HG03460 (cell line): ENCODE measurements at regions not wholly inside any gene's neighbourhood (a gene's known extent, or its start where the extent isn't known, plus 50 kb on each side); places are given as distances from the start of the nearest gene placed in this dataset.

Experiments used
- ATAC-seq: cut with Tn5 transposase; IDR thresholded peaks from one replicate; pipeline ENCODE4 v1.9.1; 2021; ENCODE audit not compliant: unreplicated experiment

DNA sequence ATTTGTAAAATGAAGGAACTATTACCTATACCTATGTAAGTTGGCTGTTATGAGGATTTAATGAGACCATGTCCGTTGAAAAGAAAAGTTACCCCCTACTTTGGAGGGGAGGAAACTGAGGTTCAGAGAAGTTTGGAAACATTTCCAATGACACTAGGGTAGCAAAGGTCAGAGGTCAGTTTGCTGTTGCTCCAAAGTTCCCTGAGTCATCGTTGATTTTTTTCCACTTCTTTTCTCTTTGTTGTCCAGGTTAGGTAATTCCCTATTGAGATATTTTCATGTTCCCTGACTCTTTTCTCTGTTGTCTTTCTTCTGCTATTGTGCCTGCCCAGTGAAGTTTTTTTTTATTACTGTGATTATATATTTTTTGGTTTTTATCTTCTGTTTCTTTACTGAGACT is 213.8 kb upstream of the C1orf174 start:
- ATAC-seq: no peak

DNA sequence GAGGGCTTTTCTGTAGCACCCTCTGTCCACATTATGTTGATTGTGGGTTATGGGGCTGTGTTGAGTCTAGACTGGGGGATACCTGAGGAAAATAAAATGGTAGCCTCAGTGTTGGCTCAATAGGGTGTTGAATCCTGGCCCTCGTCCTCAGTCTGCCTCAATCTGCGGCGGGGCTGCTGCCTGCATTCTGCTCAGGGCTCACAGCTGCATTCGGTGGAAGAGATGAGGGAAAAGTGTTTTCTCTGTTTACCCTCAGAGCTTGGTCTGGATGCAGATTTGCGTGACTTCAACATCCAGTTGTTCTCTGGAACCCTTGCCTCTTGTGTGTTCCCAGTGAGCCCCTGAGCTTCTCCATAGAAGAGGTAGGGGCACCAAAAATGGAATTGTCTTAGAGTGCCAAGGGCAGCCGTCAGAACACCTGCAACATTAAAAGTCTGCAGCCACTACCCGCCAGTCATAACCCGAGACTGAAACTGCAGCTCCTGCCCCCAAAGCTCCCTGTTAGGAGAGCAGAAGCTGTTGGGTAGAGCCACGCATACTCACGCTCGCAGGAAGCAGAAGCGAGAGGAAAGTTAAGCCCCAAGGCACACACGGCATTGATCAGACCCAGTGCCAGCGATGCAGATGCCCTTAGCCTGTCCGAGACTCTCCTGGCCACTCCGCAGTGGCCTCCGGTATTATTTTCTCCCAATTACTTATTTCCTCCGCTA is 215.3 kb upstream of the C1orf174 start:
- ATAC-seq: no peak

DNA sequence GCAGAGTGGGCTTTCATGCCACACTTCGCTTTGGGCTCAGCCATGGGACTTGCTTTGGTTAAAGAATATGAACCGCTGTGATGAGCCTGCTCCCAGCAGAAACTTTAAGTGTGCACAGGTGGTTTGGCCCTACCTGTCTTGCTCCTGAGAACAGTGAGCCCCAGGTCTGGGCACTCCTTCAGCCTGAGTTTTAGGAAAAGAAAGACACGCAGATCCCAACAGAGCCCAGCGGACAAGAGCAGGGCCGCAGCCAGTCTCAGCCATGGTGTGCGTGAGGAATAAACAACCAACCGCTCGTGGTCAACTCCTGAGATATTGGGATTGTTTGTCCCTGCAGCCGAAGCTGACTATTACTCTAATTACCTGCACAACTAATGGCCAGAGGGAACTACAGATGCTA is 217.1 kb upstream of the C1orf174 start:
- ATAC-seq: no peak

DNA sequence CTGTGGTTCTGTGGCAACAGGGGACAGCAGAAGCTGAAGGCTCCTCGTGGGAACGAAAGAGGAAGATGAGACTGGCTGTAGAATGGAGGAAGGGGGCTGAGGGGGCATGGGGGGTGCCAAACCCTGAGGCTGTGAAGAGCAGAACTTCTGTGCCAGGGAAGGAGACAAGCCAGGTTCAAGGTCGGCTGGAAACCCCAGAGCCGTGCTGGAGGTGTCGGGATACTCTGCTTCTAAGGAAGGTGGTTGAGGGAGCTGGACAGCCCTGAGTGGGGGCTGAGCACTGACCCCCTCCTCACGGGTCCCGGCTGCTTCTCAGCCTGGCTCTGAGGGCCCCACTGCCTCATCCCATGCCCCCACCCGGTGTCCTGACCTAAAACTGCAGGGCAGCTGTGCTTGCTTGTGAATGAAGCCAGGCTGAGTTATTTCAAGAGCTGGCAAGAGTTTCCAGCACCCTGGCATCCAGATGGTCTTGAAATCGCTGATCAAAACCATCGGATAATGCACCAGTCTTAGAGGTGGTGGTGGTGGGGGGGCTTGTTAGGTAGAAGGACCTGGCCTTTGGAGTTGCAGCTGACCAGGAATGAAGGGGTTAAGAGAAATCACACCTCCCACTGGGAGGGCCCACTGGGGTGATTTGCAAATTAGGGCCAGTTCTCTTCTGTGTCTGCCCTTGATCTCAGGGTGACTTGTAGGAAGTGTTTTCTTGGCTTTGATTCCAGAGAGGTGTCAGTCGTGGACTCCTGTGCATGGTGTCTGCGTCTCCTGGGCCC is 218.9 kb upstream of the C1orf174 start:
- ATAC-seq: no peak

DNA sequence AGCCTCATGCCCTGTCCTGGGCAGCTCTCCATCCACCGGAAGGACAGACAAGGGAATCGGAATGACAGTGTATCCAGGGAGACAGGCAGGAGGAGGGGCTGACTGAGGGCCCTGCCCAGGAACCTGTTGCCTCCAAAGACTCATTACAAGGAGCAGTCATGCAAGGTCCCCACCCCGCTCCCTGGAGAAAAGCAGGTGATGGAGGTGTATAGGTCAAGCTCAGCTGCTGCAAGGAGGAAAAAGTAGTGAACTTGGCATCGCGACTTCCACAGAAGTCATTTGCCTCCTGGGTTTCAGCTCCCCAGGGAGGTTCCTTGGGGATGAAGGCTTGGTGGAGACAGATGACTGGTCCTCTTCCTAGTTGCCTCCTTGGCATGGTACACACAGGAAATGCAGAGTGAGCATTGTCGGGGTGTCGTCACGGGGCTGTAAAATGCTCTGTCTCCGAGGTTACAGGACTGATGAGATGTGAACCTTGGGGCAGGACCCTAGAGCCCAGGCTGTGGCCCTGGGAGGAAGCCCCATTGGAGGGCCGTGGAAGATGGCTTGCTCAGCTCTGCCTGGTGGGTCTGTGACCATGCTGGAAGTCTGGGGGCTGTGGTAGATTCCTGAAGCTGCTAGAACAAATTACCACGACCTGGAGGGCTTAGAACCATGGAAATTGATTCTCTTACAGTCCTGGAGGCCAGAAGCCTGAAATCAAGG is 219.6 kb upstream of the C1orf174 start:
- no peak for ATAC-seq

DNA sequence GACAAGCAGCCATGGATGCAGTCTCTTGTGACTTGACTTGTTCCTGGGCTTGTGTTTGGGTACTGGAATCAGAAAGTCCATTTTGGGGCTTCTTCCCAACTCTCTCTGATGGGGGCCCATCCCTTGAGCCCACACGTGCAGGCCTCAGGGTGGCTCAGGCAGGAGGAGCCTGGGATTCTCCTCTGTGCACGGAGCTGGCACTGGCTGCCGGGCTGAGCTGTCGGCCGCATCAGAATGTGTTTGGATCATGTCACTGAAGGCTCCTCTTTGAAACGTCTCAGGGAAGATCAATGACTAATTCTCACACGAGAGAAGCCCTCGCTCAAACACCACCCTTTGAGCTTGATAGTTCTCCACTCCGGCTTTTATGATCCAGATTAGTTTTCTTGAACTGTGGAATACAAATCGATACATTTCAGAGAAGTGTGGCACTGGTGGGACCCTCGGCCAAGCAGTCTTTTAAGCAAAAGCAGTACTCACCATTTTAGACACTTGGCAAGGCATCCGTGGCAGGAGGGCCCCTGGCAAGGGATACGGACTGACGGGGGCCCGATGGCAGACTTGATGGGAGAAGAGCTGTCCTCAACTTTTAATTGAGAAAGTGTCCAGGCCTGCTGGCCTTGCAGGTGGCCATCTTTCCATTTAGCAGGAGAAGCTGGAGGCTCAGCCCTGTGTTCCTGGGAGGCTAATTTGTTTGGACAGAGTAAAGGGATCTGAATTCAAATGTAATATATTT is 220.7 kb upstream of the C1orf174 start:
- no peak for ATAC-seq

DNA sequence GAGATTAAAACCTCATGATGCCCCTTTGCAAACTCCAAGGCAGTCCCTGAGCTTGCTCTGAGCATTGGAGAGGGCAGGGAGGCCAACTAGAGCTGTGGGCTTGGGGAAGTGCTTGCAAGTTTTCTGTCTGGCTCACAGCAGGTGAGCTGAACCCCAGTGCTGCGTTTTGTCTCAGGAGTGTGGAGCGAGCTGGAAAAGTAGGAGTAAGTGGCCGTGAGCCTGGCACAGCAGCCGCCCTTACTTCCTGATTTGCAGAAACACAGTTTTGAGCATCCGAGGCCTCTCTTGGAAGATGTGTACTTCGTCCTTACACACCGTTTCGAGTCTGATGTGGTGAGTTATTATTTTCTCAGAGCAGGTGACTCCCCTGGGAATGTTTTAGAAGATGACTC is 221.2 kb upstream of the C1orf174 start:
- ATAC-seq: no peak

DNA sequence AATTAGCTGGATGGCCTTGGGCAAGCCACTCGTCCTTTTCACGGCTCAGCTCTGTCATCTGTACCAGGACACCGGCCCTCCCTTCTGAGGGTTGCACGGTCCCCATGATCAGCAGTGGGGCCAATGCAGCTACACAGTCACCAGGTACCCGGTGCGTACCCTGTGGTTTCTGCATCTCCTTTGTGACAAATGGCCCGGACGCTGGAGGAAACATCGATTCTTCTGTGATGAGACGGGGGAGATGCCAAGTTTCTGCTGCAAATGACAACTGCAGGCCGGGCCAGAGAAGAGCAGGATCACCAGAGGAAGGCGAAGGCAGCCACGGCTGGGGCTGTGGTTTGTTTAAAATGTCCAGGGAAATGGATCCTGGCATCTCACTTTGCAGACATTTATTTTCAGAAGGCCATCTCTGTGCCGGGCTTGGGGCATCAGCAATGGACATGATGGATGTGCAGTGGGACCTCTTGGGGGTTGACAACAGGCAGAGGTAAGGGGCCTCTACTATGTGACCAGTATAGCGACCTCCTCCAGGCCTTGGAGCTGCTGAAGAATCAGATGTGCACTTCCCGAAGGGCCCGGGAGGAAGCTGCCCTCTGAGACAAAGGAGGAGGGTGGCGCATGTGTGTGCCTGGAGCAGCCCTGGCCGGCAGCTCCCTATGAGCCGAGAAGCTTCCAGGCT is 221.9 kb upstream of the C1orf174 start:
- ATAC-seq: no peak

DNA sequence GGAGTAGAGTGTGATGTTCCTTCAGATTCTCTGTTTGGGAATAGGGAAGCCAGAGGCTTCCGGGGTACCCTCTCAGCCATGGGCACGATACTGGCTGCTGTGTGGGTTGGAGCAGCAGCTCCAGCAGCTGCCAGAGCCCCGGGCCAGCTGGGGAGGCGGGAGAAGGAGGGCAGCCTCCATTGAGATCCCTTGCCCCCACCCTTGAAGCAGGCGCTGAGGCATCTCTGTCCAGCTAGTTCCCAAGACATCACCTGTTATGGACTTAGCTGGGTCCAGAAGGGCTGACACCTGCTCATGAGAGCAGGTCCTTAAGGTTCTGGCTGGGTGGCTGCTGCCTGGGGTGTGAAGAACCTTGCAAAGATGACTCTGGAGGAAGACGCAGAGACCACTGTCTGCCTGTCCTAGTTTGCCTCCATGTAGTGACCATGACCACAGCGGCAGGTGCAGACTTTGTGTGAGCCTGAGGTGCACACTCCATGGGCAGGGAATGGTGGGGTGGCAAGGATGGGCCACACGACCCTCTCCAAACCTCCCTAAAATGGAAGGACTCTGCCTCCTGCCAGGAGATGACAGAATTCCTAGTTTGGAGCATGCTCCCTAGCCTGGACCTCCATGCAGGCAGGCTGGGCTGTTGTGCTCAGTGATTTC is 222.6 kb upstream of the C1orf174 start:
- no peak for ATAC-seq

DNA sequence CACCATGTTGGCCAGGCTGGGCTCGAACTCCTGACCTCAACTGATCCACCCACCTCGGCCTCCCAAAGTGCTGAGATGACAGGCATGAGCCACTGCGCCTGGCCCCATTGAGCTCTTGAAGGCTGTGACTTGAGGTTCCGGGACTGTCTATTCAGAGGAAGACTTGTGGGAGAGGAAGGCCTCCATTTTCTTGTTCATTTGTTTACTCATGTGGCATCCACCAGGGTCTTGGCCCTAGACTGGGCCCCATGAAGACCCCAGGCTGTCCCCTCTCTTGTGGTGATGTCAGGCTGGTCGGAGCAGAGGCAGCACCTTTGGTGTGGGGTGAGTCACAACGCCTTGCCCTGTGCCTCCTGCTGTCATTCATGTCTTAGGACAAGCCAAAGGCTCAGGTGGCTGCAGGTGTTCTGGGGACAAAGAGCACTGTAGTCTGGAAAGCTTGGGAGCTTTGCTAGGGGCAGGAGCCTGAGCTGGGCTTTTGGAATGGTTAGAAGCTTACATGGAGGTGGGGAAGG is 224.6 kb upstream of the C1orf174 start:
- ATAC-seq: no peak

DNA sequence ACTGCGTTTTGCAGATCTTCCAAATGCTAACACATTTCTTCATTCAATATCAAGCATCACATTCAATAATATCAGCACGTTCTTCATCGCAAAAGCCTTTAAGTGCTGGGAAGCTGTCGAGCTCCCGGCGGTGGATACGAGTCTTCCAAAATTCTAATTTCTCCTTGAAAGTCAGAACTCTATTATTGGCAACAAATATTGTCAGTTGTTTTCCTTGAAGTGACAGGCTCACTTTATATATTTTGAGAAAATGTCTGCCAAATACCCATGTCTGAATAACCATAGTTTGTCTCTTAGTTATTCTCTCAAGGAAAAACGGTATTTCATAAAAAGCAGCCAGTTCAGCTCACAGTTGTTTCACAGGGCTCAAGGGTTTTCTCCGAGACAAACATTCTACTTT is 226.2 kb upstream of the C1orf174 start:
- ATAC-seq: no peak

DNA sequence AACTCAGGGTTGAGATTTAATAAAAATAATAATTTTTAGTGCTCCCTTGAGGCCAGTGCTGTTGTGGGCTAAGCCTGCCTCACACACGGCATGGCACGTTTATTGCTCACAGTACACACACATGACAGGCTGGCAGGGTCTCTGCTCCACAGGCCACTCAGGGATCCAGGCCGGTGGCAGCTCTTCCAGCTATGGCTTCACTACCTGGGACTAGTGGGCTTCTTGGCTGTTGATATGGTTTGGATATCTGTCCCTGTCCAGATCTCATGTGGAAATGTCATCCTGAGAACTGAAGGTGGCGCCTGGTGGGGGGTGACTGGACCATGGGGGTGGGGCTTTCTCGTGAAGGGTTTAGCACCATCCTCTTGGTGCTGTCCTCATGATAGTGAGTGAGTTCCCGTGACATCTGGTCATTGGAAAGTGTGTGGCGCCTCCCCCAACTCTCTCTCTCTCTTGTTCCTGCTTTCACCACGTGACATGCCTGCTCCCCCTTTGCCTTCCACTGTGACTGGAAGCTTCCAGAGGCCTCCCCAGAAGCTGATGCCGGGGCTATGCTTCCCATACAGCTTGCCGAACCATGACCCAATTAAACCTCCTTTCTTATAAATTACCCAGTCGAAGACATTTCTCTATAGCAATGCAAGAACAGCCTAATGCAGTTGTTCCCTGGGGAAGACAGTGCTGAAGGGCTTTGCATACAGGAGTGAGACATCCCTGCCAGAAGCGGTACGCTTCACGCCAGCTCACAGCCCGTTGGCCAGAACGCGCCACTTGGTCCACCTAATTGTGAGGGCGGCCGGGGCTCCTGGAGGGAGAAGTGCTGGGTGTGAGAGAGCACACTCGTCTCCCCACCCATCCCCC is 226.9 kb upstream of the C1orf174 start:
- ATAC-seq: no peak

DNA sequence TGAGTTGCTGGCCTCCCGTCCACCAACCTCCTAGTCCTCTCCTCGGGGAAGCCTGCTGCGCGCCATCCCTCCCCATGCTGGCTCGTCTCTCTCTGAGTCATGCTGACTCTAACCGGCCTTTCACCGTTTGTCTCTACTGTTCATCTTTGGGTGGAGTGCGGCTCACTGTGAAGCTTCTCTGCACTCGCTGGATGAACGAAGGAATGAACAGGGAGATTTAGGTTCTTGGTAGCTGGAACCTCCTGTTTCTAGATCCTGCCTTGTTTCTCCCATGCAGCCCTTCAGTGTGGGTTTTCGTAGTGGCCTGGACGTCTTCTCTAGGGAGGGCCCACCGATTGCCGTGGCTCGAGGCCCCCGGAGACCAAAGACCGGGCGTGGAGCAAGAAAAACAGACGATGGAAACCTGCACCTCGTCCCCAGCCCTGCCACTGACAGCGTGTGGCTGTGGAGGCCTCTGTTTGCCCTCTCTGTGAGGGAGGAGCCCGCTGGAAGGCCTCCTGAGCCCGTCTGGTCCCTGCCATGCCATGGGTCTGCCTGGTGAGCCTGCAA is 227.6 kb upstream of the C1orf174 start:
- ATAC-seq: no peak

DNA sequence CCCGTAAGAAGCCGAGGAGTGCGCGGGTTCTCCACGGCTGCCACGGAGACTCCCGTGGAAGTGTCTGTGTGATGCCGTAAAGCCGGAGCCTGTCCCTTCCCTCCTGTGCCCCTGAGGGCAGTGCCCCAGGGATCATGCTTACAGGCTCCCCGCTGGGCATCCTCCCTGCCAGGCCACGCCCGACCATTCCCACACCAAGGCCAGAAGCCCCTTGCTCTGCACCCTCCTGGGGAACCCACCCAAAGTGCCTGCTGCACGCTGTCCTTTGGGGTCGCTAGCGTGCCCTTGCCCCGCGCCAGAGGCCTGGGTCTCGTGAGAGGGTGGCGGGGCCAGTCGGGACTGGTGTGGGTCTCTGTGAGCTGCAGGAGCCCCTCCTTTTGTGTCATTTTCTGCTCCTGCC is 228.5 kb upstream of the C1orf174 start:
- no peak for ATAC-seq

DNA sequence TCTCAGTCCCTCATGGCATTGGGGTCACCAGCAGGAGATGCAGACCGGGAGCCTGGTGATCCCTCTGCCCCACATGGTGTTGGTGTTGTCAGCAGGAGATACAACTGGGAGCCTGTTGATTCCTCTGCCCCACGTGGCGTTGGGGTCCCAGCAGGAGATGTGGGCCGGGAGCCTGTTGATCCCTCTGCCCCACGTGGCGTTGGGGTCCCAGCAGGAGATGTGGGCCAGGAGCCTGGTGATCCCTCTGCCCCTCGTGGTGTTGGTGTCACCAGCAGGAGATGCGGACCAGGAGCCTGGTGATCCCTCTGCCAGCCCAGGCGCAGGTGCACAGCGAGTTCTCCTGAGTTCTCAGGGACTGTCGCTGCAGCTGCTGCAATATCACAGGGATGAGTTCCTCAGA is 229.6 kb upstream of the C1orf174 start:
- ATAC-seq: no peak

DNA sequence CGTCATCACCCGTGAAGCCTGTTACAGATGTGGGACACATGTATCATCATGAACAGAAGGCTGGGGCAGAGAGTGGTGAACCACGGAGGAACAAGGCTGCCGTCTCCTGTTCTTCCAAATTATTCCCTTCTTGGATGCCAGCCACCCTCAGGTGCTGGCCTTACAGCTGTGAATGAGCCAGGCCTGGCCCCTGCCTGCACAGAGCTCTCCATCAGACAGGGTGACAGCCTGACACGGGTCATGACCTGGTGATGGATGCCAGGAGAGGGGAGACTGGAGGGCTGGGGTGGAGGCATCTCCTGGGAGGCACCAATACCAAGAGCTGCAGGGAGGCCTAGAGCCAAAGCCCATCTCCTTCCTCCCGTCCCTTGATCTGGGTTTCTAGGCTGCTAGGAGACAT is 230.0 kb upstream of the C1orf174 start:
- ATAC-seq: no peak

DNA sequence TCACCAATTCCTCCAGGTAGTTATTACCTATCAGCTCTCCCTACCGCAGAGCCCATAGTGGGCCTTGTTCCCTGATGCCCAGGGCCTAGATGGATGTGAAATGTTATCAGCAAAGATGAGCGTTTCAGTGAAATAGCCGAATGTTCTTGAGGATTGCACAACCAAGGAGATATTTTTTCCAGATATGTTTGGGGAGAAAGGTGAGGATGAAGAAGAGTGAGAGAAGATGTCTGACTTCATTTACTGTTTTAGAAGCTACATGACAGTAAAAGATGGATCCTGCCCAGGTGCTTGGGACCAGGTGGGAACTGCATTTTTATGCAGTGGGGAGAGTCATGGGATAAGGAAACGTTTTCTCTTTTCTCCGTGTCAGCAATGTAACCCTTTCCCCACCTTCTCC is 231.7 kb upstream of the C1orf174 start:
- ATAC-seq: no peak

DNA sequence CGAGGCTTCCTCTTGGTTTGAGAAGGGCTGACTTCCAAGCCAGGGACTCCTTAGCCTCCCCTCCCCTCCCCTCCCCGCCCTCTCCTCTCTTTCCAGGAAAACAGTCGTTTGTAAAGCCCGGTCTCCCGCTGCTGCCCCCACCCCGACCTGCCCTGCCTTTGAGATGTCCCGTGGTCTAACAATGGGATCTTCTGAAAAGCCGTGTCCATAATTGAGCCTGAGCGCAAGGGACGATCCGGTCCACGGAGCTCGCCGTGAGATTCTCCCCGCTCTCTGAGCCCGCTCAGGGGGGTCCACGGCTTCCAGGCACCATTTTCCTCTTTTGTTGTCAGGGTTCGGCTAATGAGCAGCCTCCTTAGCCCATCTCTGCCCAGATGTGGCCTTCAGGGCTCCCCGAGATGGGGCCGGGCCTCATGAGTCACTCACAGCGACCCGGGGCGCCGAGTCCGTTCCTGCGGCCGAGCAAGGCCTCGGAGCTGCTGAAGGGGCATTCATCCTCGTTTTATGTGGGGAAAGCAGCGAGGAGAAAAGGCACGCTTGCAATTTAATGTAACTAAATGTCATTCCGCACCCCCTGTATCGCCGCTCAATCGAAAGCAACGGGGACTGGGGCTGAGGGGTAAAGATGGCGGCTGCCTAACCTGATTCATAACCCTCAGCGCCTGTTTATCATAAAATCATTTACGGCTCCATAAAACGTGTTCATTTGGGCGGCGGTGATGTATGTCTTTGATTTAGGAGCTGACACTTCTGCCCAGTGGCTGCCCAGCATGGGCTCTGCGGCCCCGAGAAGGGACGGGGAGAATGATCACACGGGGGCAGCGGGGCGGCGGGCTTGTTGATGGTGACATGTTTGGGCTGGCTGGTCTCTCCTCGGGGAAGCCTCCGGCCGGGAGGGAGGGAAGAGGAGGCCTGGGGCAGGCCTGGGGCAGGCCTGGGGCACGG is 232.6 kb upstream of the C1orf174 start:
- no peak for ATAC-seq
